GM10266 (cell line): ENCODE measurements at regions not wholly inside any gene's neighbourhood (a gene's known extent, or its start where the extent isn't known, plus 50 kb on each side); places are given as distances from the start of the nearest gene placed in this dataset.

ENCODE experiments used
- DNase-seq: peaks from one replicate; pipeline ENCODE4 v3.0.0; 2012; ENCODE audit errors: extremely low spot score
- TF ChIP-seq, protein P1 (sequence below): IDR thresholded peaks from 2 replicates; pipeline ENCODE4 v1.5.1; 2012; ENCODE audit warnings: mild to moderate bottlenecking, low read depth; ENCODE audit not compliant: control insufficient read depth, insufficient read depth; ENCODE audit errors: missing control alignments

DNA sequence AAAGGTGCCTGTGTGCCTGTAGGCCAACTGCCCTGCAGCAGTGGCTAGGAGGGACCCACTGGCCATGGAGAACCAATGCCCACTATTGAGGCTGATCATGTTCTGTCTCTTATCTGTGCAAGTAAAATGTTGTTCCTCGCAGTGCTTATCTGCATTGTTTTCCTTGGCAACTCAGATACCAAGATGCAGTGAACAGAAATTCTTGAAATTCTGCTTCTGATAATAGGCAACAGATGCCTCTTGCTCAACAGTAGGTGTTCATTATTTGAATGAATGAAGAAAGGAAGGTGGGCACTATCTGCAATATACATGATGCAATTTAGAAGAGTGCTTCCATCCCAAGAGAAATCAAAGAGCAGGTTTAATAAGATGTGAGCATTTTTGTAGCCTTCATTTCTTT, 232.2 kb downstream of the NUAK1 start:
- DNase-seq: no peak
- TF ChIP-seq, protein P1, sequence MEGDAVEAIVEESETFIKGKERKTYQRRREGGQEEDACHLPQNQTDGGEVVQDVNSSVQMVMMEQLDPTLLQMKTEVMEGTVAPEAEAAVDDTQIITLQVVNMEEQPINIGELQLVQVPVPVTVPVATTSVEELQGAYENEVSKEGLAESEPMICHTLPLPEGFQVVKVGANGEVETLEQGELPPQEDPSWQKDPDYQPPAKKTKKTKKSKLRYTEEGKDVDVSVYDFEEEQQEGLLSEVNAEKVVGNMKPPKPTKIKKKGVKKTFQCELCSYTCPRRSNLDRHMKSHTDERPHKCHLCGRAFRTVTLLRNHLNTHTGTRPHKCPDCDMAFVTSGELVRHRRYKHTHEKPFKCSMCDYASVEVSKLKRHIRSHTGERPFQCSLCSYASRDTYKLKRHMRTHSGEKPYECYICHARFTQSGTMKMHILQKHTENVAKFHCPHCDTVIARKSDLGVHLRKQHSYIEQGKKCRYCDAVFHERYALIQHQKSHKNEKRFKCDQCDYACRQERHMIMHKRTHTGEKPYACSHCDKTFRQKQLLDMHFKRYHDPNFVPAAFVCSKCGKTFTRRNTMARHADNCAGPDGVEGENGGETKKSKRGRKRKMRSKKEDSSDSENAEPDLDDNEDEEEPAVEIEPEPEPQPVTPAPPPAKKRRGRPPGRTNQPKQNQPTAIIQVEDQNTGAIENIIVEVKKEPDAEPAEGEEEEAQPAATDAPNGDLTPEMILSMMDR: no peak

DNA sequence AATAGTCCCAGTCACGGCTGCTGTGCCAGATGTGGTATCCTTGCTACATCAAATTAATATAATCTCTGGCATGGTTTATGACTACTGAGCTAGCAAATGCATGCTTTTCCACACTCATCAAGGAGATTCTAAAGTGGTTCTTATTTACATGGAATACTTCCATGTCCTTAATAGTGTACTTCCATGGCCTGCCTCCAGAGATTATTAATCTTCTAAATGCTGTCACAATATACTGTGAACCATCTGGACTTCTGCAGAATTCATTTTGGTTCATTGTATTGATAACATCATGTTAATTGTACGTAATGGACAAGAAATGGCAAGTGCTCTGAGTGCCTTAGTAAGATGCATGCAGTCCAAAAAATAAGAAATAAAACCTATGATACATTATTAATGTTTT, 230.8 kb downstream of the NUAK1 start:
- TF ChIP-seq, protein P1: no peak
- DNase-seq: no peak

DNA sequence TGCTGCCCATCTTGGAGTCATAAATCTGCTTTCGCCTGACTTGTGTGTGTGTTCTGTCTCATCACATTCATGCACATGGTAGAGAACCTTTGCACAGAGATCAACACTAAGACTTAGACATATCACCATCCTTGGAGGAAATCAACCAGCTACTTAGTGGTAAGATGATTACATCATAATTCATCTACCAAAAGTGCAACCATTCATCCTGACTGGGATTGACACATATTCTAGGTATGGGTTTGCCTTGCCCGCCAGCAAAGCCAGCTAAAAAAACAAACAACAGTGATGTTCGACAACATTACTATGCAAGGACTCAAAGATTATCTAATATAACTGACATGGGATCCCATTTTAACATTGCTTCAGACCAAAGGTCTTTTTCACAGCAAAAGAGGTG, 228.7 kb downstream of the NUAK1 start:
- TF ChIP-seq, protein P1: no peak
- no peak for DNase-seq

DNA sequence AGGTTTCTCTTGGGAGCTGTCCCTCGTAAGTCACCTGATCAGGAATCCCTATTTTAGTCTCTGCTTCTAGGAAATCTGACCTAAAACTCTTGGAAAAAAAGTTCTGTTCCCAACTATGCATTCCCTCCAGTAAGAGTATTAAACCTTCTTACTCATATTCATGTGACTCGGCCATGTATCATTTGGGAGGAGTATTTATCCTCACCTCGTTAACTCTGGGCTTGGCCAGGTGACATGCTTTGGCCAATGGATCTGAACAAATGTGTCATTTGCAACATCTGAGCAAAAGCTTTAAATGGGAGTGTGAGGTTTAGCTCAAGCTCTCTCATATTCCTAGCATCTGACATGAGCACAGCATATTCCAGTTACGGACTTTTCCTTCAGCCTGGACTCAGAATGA, 226.8 kb downstream of the NUAK1 start:
- TF ChIP-seq, protein P1: no peak
- DNase-seq: no peak

DNA sequence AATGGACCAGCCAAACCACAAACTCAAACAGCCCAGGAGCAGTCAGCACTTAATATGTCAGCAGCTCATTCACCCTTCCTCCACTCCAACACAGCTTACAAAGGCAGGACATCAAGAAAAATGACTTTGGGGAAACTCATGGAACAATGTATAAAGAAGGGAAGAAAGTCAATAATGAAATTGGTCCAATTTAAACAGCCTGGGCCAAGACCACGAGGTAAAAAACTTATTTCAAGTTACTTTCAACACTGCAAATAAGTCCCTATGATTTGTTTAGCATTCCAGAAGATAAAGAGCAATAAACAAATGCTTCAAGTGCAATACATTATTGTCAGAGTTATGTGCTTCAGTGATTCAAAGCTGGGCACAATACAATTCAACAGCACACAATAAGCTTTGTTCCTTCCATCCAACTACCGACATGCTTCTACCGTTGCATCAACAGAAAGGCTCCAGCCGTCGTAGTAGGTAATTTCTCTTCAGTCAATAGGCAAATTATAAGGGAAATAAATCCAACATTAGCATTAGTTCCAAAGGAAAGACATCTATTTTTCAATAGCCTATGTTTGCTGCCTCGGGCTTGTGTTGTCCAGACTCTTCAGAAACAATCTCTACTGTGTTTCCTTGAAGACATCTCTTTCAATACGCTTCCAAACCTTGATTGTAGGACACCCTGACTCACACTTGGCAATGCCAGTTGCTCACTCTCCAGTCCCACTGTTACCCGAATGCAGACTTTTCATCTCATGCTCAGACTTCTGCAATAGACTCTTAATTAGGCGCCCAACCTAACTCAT, 225.7 kb downstream of the NUAK1 start:
- TF ChIP-seq, protein P1: no peak
- DNase-seq: no peak

DNA sequence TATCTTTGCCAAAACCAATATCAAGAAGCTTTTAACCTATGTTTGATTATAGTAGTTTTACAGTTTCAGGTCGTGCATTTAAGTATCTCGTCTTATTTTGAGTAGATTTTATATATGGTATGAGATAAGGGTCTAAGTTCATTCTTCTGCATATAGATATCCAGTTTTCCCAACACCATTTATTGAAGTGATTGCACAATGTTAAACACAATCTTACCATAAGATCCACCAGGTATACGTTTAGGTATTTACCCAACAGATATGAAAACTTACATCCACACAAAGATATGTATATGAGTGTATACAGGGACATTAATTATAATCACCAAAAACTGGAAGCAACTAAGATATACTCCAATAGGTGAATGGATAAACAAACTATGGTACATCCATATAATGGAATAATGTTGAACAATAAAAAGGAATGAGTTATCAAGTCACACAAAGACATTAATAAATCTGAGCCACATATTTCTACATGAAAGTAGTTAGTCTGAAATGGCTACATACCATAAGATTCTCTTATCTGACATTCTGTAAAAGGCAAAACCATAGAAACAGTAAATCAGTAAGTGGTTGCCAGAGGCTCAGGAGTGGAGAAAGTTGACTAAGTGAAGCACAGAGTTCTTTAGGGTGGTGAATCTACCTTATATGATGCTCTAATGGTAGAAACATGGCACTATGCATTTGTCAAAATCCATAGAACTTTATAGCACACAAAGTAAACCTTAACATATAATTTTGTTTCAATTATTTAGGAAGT, 222.6 kb downstream of the NUAK1 start:
- TF ChIP-seq, protein P1: no peak
- DNase-seq: no peak

DNA sequence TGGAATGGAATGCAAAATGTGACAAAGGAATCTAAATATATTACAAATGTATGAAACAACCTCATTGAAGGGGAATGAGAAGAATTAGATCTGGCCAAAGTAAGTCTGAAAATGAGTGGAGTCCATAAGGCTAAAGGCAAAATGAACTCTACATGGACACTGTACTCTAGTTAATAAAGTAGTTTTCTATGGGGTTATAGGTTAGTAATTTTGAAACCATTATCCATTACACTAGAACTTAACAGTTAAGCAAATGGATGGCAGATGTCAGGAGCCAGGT, 222.1 kb downstream of the NUAK1 start:
- no peak for DNase-seq

More for the DNA sequence above, 222.1 kb downstream of the NUAK1 start:
- TF ChIP-seq, protein P1: no peak
